Activated CD4-positive, alpha-beta T cell treated with anti-CD3 and anti-CD28 coated beads, Interleukin-2, amount 50 U/mL, for 16 hours (primary cell): ENCODE measurements at regions not wholly inside any gene's neighbourhood (a gene's known extent, or its start where the extent isn't known, plus 50 kb on each side); places are given as distances from the start of the nearest gene placed in this dataset.

Experiments used
- DNase-seq: peaks from one replicate; pipeline ENCODE4 v3.0.0-alpha.2; 2020

DNA sequence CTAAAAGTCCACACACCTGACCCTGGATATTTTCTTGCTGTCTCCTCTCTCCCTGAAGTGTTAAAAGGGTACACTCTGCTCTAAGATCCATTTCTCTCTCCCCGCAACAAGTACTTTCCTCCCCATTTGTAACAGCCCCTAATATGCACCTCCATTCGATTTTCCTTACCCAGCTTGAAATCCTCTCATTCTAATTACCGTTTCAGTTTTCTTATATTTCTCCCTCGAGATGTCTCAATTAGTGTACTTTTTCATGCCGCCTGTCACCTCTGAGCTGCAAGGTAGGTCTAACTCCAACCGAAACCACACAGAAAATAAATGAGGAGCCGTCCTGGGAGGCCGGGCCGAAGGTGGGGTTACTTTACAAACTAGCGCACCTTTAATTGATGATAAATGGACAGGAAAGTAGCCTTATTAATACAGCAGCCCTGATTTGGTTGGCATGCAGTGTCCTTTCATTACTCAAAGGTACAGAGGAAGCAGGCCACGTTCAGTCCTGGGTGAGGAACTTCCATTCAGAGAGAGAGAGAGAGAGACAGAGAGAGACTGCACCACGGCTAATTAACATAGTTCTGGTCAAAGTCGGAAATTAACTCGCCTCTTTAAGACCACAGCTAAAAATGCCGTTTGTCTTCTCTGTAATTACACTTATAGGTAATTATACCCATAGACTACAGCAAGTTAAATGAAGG is 319.9 kb downstream of the ARRDC4 start:
- no peak for DNase-seq

- no peak for DNase-seq
Observed at GRCh38 chr15:98281130-98281529, 320.6 kb downstream of the ARRDC4 start.

DNA sequence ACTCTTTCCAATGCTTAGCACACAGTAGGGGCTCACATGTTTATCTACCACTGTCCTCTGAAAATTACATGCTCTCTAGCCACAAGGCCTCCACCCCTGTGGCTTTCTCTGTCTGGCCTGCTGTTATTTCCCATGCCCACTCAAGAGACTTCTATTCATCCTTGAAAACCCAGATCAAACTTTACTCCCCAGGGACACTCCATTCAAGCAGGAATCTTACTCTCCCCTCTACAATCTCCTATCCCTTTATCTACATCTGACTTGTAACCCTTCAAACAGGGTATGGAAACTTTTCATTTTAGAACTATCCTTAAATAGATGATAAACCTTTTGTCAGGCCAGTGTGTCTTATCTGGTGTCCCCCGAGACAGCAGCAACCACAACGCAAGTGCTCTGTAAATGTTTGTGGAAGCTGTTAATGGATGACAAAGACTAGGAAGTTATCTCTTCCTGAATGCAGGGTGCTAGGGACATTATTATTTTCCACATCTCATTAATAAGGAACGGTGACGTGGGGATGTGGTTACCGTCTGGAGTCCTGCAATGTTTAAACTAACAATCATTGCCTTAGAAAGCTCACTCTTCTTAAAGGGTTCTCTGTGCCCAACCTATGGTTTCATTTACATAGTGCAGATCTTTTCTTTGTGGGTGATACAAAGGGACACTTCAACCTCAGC is 322.3 kb downstream of the ARRDC4 start:
- no peak for DNase-seq

- no peak for DNase-seq
Observed at GRCh38 chr15:98286200-98286599, 325.7 kb downstream of the ARRDC4 start.

DNA sequence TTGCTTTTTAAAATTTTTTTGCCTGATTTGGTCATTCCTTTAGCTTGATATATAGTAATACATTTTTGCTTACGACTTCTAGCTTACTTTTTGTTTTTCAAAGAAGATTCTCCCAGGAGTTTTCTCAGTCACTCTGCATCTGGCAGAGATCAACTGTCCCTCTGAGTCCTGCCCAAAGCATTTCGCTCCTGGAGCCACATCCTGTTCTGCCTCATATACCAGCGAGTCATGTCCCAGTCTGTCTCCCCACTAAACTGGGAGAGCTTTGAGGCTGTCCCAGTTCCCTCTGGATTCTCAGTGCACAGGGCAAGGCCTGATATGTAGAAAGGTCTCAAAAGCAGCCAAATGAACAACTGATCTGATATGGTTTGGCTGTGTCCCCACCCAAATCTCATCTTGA is 326.3 kb downstream of the ARRDC4 start:
- DNase-seq, result no peak

- no peak for DNase-seq
Observed at GRCh38 chr15:98288091-98288590, 327.6 kb downstream of the ARRDC4 start.

GRCh38 chr15:98289747-98290146 is 329.2 kb downstream of the ARRDC4 start:
- no peak for DNase-seq

- peak; percentile 53 for DNase-seq
Observed at GRCh38 chr15:98292442-98293240, 332.1 kb downstream of the ARRDC4 start.

DNA sequence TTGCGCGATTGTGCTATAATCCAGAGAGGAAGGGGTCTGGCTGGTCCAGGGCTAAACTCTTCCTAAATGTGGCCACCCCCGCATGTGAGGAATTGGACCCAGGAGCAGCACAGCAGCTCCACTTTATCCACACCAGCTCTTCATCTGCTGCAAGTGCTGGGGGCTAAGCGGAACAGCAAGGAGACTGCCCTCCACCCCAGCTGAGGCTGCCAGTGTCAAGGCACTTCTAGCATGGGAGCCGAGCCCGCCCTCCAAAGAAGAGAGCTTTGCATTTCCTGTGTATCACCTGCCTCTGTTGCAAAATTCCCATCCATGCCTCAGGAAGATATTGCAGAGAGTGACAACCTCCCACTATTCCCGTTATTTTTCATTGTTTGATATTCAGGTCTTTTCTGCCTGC is 333.6 kb downstream of the ARRDC4 start:
- no peak for DNase-seq

DNA sequence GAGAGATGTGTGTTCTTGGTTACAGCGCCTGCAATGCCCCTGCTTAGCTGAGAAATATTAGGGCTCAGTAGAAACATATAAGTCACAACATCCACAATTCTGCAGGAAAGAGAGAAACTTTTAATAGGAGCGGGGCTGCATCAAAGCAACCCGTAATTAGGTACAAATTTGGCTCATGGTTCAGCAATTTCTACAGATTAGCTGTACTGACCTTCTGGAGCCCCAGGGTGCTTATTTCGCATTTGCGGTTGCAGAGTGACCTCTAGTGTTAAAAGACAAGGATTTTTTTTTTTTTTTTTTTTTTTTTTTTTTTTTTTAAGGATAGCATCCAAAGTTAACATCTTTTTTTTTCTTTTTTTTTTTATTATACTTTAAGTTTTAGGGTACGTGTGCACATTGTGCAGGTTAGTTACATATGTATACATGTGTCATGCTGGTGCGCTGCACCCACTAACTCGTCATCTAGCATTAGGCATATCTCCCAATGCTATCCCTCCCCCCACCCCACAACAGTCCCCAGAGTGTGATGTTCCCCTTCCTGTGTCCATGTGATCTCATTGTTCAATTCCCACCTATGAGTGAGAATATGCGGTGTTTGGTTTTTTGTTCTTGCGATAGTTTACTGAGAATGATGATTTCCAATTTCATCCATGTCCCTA is 334.7 kb downstream of the ARRDC4 start:
- peak; percentile 25 for DNase-seq

GRCh38 chr15:98296653-98297052 is 336.1 kb downstream of the ARRDC4 start:
- no peak for DNase-seq

DNA sequence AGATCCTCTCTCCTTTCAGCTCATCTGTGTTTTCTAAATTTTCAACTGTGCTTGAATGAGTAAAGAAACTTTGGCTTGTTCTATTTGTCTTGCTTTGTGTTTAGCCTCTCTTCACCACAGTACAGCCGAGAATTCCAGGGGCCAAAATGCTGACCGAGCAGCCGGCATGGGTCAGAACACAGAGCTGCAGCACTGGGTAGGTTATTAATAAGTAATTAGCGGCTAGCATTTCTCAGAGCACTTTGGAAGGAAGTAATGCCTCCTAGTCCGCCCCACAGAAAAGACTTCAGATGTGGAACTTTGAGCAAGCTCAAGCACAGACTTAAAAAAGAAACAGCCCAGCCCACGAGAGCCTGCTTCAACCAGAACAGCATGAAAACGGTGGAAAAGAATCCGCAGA is 343.9 kb downstream of the ARRDC4 start:
- DNase-seq, result no peak

DNA sequence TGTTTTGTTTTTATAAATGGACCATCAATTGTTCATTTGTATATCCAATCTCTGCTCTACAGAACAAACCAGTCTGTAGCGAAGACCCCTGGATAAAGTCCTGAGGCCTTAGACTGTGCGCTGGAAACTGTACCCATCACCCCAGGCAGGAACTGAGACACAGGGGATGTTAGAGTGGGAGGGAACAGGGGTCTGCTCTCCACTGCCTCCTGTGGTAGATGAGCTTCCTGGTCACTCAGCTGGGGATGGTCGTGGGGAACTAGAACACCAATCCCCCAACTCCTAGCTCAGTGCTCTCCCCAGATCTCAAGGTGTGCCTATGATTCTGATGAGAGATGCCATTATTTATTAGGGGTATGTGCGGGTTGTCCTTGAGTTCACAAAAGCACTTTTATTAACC is 340.2 kb upstream of the IGF1R start:
- DNase-seq, result no peak

GRCh38 chr15:98311566-98312188 is 336.7 kb upstream of the IGF1R start:
- peak; percentile 70 for DNase-seq

DNA sequence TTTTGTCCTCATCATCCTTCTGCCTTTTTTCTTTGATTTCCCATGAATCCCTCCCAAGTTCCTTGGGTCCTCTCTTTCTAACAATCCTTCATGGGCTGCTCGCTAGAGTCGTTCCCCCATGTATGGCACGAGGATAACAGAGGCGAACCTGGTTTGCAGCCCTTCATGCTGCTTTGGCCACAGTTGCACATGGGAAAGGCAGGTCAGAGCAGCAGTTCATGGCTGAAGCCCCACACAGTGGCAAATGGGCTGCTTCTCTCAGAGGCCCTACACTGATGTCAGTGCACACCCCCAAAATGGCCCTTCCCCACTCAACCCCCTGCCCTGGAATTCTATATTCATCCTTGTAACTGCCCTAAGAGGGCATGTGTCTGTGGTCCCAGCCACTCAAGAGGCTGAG is 335.4 kb upstream of the IGF1R start:
- DNase-seq, result no peak

- DNase-seq, result no peak
Observed at GRCh38 chr15:98315971-98316370, 332.4 kb upstream of the IGF1R start.

DNA sequence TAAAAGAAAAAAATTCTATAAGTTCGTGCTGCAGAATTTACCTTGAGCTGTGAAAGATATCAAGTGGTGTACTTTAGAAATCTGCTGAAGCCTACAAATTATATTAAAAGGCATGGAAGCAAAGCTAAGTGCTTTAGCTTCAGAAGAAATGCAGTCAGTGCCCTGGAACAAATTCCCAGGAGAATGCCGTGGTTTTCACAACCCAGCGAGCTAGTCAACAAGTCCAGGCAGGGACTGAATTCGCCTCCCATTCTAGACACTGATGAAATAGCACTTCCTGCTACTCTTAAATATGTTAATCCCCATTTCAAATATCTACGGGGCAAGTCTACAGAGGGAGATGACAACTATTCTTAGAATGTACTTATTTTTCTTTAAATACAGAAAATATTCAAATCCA is 326.4 kb upstream of the IGF1R start:
- DNase-seq, result no peak

DNA sequence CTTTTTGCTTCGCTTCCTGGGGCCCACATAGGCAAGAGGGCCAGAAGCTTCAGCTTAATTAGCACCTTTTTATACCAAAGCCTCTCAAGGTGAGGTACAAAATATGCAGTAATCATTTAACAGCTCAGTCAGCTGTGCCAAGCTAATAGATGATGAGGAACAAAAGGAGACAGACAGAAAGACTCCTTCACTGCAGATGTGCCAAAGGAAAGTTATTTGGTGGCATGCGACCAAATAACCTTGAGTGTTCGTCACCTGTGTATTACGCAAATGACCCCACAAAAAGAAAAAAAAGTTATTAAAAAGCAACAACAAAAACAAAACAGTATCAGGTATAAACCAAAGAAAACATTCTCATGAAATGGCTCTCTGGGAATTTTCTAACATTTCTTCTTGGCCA is 325.8 kb upstream of the IGF1R start:
- no peak for DNase-seq

DNA sequence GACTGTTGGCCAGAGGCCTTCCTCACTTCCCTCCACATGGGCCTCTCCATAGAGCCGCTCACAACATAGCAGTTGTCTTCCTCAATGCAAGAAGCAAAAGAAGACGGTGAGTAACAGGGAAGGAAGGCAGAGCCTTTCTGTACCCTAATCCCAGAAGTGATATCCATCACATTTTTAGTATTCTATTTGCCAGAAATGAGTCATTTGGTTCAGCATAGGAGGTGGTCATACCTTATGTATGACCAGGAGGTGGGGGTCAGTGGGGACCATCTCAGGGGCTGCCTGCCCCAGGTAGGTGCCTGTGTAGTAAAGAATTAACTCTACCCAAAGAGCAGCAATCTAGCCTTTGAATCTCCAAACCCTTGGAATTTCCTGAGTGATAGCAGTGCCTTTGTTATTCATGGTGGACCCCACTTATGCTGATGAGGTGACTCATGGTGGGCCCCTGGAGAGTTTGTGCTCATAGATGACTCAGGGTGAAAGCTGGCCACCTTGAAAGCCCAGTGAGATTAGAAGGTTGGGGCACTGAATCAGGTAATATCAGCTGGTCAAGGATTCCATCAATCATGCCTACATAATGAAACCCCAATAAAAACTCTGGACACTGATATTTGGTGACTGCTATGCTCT is 323.9 kb upstream of the IGF1R start:
- DNase-seq, result no peak

DNA sequence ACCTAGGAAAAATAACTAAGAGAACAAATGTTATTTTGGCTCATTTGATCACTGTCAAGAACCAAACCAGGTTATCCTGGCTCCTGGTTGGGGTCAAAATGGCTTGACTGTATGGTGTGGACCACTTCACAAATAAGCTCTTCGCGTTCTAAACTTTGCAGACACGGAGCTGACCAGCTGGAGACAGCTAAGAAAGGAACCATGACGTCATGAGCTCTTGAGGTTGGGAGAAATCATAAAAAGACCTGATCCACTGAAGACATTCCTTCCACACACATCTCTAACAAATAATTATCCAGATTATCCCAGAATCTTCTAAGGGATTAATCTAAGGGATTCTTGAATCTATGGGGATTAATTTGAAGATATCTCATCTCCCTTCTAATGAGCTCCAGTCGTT is 321.5 kb upstream of the IGF1R start:
- no peak for DNase-seq

- DNase-seq, result no peak
Observed at GRCh38 chr15:98330258-98330657, 318.1 kb upstream of the IGF1R start.

GRCh38 chr15:98330692-98331435 is 317.5 kb upstream of the IGF1R start:
- DNase-seq, result no peak
